ENCODE measurements at regions not wholly inside any gene's neighbourhood (a gene's known extent, or its start where the extent isn't known, plus 50 kb on each side); places are given as distances from the start of the nearest gene placed in this dataset.

GRCh38 chrX:142076633-142077032 lies 128.5 kb downstream of the MAGEC2 start:
- TF ChIP-seq CTCF (IDR thresholded peaks at IDR 0.05), result no peak
- no peak for TF ChIP-seq POLR2A (IDR thresholded peaks at IDR 0.05)
